ENCODE measurements at regions not wholly inside any gene's neighbourhood (a gene's known extent, or its start where the extent isn't known, plus 50 kb on each side); places are given as distances from the start of the nearest gene placed in this dataset.

GRCh38 chr6:54017877-54018276, 93.4 kb upstream of the MLIP start:
- TF ChIP-seq ZBTB43 (CRISPR knock-in tag; IDR thresholded peaks at IDR 0.05) (no peak), CTCF (IDR thresholded peaks at IDR 0.05) (no peak), TEAD1 (CRISPR knock-in tag; IDR thresholded peaks at IDR 0.05) (no peak), ZNF512 (CRISPR knock-in tag; IDR thresholded peaks at IDR 0.05; ENCODE audit: borderline replicate concordance) (no peak)

Measured in WTC11 (cell line).